NCI-H748 treated with DMSO at 0.1 percent for 48 hours (cell line): ENCODE measurements at regions not wholly inside any gene's neighbourhood (a gene's known extent, or its start where the extent isn't known, plus 50 kb on each side); places are given as distances from the start of the nearest gene placed in this dataset.
"Not testable (repeated sequence)": the region's sequence is repeated elsewhere in the genome, so short reads cannot be mapped to it uniquely, and the experiment has no call there.

Experiments
- DNase-seq: peaks from one replicate; lab custom pipeline; 2025; lab: John Stamatoyannopoulos, UW

DNA sequence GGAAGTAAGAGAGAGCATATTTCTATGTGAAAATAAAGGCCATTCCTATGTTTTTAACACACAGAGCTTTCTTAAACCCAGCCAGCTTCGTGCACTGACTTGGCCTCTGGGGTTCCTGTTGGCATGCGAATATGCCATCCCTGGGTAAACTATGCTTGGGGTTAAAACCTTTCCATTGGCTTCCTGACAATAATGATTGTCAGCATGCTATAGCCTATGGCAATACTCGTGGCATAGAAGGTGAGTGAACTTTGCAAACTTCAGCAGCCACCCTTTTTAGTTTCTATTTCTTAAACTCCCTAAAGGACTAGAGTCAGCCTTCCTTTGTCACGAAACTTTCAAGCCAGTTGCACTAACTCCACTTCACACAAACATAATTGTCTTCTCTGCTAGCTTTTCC, 148.4 kb upstream of the RGS6 start:
- DNase-seq: no peak

DNA sequence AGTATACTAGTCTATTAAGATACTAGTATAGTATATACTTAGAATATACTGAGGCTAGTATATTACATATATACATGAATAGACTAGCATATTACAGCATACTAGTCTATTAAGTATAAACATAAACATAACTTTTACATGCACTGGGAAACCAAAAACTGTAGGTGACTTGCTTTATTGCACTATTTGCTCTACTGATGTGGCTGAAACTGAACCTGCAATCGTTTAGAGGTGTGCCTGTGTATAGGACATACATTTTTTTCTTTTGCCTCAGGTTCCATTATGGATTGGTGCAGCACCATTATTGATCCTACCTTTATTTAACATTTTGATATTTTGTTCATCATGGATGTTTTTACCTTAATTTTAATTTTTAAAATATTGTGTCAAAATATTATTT, 143.2 kb upstream of the RGS6 start:
- DNase-seq: no peak

DNA sequence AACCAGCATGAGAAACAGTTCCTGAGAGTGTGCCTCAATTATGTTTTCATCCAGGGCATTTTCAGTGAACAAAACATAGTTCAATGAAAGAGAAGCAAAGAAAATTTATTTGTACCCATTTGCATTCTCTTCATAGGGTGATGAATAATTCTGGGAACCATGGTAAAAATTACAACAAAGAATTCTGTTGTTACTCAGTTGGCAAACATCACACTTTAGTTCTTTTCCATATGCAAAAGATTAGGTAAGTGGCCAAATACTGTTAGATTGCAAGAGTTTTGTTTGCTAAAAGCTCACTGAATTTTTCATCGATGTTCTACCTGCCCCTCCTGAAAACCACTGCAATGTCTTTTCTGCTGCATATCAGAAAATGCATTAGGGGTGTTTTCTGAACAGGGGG, 132.4 kb upstream of the RGS6 start:
- no peak for DNase-seq

DNA sequence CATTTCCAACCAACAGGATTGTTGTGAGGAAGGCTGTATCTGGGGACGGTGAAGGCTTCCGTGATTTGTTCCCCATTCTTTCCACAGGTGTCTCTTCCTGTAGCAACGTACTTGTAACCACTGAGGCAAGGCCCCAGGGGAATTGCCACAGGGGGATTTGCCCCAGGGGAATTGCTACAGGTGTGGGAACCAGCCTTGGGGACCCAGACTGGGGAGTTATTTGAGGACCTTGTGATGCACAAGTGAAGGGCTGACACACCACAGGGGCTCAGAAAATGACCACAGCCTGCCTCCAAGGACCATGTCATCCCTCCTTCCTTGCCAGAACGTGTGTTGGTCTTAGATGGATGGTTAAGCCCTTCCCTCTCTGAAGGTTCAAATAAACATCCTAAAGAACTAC, 131.4 kb upstream of the RGS6 start:
- DNase-seq: no peak

DNA sequence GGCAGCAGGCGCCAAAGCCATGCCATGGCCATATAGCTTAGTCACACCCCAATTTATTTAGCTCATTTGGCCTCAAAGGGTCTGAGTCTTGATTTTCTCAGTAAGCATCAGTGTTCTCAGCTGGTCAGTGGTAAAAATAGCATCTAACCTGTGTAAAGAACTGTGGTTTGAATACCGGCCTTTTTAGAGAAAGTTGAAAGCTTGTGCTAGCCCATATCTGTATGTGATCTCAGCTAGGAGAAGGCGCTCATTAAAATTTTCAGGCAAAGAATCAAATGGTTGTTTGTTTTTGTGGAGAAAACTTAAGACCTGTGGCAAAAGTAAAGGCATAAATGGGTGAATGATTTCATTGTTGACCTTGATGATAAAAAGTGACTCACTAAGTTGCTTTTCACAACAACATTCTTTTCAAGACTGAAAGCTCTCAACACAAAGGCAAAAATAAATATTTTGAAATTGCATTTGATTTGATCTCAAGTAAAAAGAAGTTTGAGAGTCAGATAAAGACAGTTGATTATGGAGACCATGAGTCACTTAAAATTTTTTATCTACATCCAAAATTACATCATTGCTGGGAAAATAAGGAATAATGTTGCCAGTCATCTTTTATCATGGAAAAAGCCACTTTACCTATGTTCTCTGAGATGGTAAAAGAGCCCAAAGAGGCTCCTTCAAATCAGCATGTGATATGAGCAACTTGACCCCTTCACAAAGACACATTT, 128.5 kb upstream of the RGS6 start:
- no peak for DNase-seq

DNA sequence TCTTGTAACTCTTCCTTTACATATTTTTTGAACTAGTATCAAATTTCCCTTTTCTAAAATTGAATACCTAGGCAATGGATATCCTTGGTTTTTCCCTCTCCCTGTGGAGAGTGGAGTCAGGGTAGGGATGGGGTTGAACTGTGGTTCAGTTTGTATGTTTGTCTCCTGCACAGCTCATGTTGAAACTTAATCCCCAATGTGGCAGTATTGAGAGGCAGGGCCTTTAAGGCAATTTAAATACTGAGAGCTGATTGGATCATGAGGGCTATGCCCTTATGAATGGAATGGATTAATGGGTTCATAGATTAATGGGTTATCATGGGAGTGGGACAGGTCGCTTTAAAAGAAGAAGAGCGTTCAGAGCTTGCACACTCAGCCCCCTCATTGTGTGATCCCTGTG, 127.2 kb upstream of the RGS6 start:
- no peak for DNase-seq

DNA sequence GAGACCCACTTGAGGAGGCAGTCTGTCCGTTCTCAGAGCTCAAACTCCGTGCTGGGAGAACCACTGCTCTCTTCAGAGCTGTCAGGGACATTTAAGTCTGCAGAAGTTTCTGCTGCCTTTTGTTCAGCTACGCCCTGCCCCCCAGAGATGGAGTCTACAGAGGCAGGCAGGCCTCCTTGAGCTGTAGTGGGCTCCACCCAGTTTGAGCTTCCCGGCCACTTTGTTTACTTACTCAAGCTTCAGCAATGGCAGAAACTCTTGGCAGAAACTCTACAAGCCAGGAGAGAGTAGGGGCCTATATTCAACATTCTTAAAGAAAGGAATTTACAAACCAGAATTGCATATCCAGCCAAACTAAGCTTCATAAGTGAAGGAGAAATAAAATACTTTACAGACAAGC, 125.2 kb upstream of the RGS6 start:
- not testable (repeated sequence) for DNase-seq

DNA sequence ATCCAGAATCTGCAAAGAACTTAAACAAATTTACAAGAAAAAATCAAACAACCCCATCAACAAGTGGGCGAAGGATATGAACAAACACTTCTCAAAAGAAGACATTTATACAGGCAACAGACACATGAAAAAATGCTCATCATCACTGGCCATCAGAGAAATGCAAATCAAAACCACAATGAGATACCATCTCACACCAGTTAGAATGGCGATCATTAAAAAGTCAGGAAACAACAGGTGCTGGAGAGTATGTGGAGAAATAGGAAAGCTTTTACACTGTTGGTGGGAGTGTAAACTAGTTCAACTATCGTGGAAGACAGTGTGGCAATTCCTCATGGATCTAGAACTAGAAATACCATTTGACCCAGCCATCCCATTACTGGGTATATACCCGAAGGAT, 121.4 kb upstream of the RGS6 start:
- DNase-seq: not testable (repeated sequence)

DNA sequence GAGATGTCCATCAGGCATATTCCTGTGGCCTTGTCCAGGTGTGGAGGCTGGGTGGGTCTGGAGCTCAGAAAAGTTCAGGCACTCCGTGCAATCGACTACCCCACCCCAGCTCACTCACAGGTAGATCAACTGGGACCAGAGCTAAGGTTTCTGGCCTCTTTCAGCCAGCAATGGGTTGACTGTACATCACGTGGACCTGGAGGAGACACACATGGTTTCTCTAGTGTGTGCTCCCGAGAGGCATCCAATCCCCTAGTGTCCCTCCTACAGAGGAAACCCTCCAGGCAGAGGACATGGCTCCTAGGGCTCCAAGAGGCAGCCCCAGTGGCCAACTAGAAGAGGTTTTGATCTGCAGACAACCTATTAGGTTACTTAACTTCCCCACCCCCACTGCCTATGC, 119.5 kb upstream of the RGS6 start:
- no peak for DNase-seq

DNA sequence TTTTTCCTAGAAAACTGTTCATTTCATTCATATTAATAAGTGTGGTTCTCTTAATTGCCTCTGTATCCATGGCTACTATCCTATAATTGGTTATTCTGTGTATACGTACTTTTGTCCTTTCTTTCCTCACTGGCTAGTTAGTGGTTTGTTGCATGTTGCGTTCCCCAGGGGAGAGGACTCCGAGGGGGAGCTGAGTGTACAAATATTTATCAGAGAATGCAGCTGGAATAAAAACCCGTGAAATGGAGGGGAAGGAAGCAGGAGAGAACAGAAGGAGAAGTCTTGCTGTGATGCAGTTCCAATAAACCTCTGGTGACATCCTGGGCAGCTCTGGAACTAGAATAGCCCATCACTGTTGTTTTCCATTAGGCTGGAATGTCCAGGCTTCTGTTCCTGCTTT, 117.1 kb upstream of the RGS6 start:
- DNase-seq: no peak

DNA sequence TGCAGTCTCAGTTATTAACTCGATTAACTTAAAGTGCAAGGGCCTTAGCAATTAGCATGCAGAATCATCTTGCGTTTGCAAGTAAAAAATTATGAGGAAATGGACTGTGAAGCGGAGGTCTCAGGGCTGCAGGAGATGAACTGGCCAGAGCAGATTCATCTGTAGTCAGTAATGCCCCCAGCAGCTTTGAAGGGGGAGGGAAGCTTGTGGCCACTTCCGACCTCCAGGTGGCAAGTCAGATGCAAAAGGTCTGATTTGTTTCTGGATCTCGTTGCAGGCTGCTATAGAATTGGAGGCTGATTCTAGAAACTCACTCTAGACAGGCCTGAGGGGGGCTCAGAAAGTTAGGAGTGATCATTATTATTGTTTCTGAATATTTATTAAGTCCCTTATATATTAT, 107.4 kb upstream of the RGS6 start:
- DNase-seq: no peak

DNA sequence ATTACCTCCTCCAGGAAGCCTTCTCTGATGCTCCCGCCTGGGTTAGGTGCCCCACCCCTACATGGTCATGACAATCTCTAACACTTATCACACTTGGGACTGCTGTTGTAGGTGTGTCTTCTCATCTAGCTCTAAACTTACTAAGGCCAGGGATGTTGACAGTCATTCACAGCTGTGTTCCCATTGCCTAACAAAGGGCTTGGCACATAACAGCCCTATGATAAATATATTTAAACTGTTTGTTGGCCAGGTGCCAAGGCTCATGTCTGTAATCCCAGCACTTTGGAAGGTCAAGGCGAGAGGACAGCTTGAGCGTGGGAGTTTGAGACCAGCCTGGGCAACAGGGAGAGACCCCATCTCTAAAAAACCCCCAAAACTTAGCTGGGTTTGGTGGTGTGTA, 98.8 kb upstream of the RGS6 start:
- DNase-seq: peak; percentile 11

DNA sequence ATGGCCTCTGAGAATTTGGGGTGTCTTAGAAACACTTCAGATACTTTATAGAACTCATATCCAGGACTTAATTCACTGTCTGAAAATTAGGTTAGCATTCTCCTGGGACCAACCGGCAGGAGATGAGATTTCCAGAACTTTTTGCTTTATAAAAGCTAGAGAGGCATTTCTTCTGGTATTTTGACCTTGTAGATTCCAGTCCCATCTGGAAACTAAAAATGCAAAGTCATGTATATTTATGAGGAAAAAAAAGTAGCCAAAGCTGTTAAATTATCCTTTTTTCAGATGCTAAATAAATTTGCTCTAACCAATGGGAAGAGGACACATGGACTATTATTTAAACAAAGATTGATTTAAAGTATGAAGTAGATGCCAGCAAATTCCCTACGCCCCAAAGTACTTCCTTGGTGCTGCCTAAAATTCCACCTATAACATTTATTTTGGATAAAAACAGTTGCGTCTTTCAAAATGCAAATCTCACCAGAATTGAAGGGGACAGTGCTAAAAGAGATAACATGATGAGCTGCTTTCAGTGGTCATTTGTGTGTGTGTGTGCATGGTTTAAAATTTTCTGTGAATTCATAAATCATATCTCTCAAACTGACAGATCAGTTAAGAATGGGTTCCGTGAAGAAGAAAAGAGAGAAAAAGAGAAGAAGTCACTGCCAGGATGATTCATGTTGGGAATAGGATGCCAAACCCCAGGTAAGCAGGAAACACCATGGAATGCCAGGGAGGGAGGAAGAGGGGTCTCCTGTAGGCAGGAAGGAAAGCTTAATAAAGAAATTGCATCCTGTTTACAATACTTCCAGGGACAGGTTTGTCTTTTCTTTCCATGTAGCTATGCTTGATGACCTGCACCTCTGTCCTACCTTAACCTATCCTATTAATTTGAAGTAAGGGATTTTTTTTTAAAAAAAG, 97.7 kb upstream of the RGS6 start:
- no peak for DNase-seq

DNA sequence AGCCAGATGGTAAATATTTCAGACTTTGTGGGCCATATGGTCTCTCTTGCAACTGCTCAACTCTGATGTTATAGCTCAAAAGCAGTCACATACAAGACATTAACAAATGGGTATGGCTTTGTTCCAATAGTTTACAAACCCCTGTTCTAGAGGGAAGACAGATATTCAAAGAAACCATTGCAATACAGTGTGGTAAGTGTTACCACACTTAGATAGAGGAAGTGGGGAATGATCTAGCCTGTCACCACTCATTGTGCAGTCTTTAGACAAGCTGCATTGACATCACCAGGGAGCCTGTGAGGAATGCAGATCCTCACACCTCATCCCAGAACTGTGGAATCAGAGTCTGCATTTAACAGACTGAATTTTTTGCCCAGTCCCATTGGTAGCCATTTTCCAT, 80.0 kb upstream of the RGS6 start:
- DNase-seq: no peak

DNA sequence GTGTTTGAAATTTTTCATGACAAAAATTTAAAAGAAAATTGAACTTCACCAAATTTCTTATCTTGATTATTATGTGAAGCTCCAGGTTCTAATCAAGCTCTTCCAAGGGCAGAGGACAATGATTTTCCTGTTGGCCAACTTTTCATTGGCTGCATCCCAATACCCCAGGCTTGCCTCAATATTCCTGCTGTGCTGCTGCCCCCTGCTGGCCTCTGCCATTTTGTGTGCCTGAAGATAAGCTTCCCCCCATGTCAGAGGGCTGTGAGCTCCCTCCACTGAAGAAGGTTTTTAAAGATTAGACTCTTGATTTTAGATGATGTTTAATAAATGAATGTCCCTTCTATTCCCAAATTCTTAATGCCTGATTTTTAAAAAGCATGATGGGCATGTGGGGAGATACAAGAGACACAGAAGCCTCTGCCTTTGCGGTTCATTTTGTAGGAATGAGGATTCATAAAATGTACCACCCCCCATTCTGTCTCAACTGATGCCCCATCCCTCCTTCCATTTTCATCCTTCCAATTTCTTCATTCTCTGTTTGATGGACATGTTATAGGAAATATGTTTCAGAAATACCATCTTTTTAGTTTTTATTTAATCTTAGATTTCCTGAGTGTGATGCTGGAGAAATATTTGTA, 76.7 kb upstream of the RGS6 start:
- DNase-seq: peak; percentile 26

DNA sequence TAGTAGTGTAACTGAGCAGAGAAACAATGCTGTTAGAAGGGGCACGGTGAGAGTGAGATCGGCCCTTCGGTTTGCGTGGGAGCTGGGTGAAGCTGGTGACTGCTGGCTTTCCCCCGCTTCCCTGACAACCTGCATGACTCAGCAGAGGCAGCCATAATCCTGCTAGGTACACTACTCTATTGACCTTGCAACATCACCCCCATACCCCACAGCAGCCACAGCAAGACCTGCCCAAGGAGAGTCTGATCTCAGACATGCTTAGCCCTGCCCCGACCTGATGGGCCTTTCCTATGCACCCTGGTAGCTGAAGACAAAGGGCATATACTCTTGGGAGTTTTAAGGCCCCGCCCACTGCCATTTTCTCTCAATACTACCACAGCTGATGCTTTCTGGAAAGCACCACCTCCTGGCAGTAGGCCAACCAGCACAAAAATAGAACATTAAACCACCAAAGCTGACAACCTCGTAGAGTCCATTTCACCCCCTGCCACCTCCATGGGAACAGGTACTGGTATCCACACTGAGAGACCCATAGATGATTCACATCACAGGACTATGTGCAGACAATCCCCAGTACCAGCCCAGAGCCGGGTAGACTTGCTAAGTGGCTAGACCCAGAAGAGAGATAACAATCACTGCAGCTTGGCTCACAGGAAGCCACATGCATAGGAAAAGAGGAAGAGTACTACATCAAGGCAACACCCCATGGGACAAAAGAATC, 75.9 kb upstream of the RGS6 start:
- no peak for DNase-seq

DNA sequence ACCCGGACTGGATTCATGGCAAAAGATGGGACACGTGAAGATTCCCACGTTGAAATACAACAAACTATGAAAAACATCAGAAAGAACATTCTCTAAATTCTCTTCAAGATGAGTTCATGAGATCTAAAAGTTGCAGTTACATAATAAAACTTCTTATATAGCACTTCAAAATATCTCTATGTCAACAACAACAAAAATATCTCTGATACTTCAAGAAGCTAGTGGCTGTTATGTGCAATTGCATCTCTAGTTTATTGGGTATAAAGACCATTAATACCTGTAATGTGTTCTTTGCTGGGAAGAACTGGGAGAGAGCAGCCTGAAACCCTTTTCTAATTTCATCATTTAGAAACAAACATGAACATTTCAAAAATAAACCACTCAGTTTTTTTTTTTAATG, 69.2 kb upstream of the RGS6 start:
- DNase-seq: no peak

DNA sequence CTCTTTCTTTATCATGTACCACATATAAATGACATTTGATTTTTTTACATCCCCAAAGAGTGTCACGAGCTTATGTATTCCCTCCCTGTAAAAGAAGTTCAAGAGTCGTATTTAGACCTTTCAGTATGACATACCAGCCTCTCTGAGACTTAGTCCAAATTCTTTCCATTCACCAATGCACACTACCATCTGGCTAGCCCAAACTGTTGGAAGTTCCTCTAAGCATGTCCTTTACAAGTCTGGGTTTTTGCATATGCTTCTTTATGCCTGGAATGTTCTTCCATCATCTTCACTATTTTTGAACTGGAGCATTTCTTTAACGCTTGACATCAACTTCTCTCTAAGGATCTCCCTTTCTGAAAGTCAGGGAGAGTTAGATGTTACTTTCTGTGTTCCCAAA, 68.5 kb upstream of the RGS6 start:
- no peak for DNase-seq
